Endodermal cell (in vitro differentiated cells): ENCODE measurements at regions not wholly inside any gene's neighbourhood (a gene's known extent, or its start where the extent isn't known, plus 50 kb on each side); places are given as distances from the start of the nearest gene placed in this dataset.

ENCODE experiments used
- DNase-seq: peaks from one replicate; pipeline ENCODE4 v3.0.0-alpha.2; 2017
- H3K27ac ChIP-seq: 2 replicates; pipeline ENCODE4 v1.5.1; 2013; ENCODE audit warnings: mild to moderate bottlenecking, low read depth, low read length, moderate library complexity
- H3K27me3 ChIP-seq: 2 replicates; pipeline ENCODE4 v1.6.1; 2013; ENCODE audit warnings: mild to moderate bottlenecking, low read length, moderate library complexity; ENCODE audit not compliant: insufficient read depth, control insufficient read depth, poor library complexity, severe bottlenecking
- H3K36me3 ChIP-seq: 2 replicates; pipeline ENCODE4 v1.7.0; 2013; ENCODE audit warnings: mild to moderate bottlenecking, low read length, moderate library complexity; ENCODE audit not compliant: control insufficient read depth, insufficient read depth
- H3K4me1 ChIP-seq: one replicate; pipeline ENCODE4 v1.7.0; 2013; ENCODE audit warnings: low read length; ENCODE audit not compliant: control insufficient read depth, insufficient read depth
- H3K4me3 ChIP-seq: 2 replicates; pipeline ENCODE4 v1.5.1; 2013; ENCODE audit warnings: mild to moderate bottlenecking, low read length, moderate library complexity
- H3K9ac ChIP-seq: 2 replicates; pipeline ENCODE4 v1.6.1; 2013; ENCODE audit warnings: mild to moderate bottlenecking, low read length, moderate library complexity; ENCODE audit not compliant: poor library complexity, severe bottlenecking; ENCODE audit errors: extremely low read depth
- H3K9me3 ChIP-seq: 2 replicates; pipeline ENCODE4 v1.6.1; 2013; ENCODE audit warnings: mild to moderate bottlenecking, low read length, moderate library complexity; ENCODE audit not compliant: control insufficient read depth
- H3K27ac Mint-ChIP-seq: 2 replicates; pipeline ENCODE4 v1.8.0; 2020; ENCODE audit warnings: mixed read lengths
- H3K27me3 Mint-ChIP-seq: 2 replicates; pipeline ENCODE4 v1.8.0; 2021; ENCODE audit warnings: mild to moderate bottlenecking, mixed read lengths; ENCODE audit not compliant: insufficient read depth
- H3K36me3 Mint-ChIP-seq: 2 replicates; pipeline ENCODE4 v1.8.0; 2020; ENCODE audit warnings: low read depth, mixed read lengths
- H3K4me1 Mint-ChIP-seq: 2 replicates; pipeline ENCODE4 v1.8.0; 2020; ENCODE audit warnings: mixed read lengths
- H3K4me3 Mint-ChIP-seq: 2 replicates; pipeline ENCODE4 v1.8.0; 2020; ENCODE audit warnings: mild to moderate bottlenecking, moderate library complexity, mixed read lengths
- H3K9me3 Mint-ChIP-seq: 2 replicates; pipeline ENCODE4 v1.8.0; 2020; ENCODE audit warnings: mild to moderate bottlenecking, mixed read lengths
- WGBS, 2 experiments: methylation state at CpG; one replicate each; pipeline versions ENCODE4 v1.1.5 to v1.1.7; 2013; ENCODE audit warnings: missing lambda C conversion rate in 2 of 2, mixed read lengths in 1 of 2; ENCODE audit not compliant: insufficient coverage in 1 of 2, insufficient read length in 1 of 2; 5-methylcytosine and 5-hydroxymethylcytosine counted together
- TF ChIP-seq, protein P1 (sequence below): fragments of 200-600 bp; sonication (generic); conservative IDR thresholded peaks from 2 replicates; pipeline ENCODE4 v1.5.0; 2021; ENCODE audit warnings: antibody characterized with exemption, mild to moderate bottlenecking

DNA sequence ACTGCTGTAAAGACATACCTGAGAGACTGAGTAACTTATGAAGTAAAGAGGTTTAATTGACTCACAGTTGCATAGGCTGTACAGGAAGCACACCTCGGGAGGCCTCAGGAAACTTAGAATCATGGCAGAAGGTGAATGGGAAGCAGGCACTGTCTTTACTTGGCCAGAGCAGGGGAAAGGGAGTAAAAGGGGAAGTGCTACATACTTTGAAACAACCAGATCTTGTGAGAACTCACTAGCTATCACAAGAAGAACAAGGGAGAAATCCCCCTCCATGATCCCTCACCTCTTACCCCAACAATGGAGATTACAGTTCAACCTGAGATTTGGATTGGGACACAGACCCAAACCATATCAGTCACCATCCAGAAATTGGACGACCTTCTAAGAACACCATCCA is 1285.8 kb upstream of the CDH9 start:
- H3K27me3 ChIP-seq: no peaks in the 10 kb centered on the region
- Mint-ChIP-seq H3K4me3 (no peak overlapping the region), H3K27me3 (no peaks in the 10 kb centered on the region), H3K9me3 (no peaks in the 10 kb centered on the region), H3K36me3 (no peaks in the 10 kb centered on the region), H3K27ac (no peak overlapping the region), H3K4me1 (no peaks in the 10 kb centered on the region)
- H3K36me3 ChIP-seq: no peaks in the 10 kb centered on the region
- no peaks in the 10 kb centered on the region for H3K9me3 ChIP-seq
- no peak overlapping the region for H3K9ac ChIP-seq
- no peak for DNase-seq
- H3K27ac ChIP-seq: no peak overlapping the region
- H3K4me3 ChIP-seq: no peak overlapping the region
- TF ChIP-seq, protein P1, sequence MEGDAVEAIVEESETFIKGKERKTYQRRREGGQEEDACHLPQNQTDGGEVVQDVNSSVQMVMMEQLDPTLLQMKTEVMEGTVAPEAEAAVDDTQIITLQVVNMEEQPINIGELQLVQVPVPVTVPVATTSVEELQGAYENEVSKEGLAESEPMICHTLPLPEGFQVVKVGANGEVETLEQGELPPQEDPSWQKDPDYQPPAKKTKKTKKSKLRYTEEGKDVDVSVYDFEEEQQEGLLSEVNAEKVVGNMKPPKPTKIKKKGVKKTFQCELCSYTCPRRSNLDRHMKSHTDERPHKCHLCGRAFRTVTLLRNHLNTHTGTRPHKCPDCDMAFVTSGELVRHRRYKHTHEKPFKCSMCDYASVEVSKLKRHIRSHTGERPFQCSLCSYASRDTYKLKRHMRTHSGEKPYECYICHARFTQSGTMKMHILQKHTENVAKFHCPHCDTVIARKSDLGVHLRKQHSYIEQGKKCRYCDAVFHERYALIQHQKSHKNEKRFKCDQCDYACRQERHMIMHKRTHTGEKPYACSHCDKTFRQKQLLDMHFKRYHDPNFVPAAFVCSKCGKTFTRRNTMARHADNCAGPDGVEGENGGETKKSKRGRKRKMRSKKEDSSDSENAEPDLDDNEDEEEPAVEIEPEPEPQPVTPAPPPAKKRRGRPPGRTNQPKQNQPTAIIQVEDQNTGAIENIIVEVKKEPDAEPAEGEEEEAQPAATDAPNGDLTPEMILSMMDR: no peak
- no peaks in the 10 kb centered on the region for H3K4me1 ChIP-seq
- 87 to 88% methylated on average over 1 to 2 of the region's 2 CpGs for WGBS, 2 experiments

DNA sequence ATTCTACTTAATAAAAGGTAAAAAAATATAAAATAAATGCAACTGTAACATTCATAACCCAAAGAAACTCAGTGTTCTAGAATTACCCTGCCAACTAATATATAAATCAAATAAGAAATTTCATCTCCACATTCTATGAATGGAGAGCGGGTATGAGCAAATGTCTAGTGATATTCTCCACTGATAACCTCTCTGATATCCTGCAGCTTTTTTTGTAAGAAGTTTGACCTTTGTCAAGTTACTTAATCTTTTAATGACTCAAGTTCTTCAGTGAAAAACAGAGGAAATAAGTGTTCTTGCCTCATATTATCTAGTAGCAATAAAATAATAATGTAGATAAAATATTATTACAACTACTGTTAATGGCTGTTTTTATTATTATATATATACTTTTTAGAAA is 1275.6 kb upstream of the CDH9 start:
- Histone ChIP-seq H3K9ac (no peak overlapping the region), H3K27me3 (no peaks in the 10 kb centered on the region), H3K9me3 (no peaks in the 10 kb centered on the region), H3K4me1 (no peaks in the 10 kb centered on the region), H3K36me3 (no peaks in the 10 kb centered on the region), H3K4me3 (no peak overlapping the region), H3K27ac (no peak overlapping the region)
- TF ChIP-seq, protein P1: no peak
- Mint-ChIP-seq H3K9me3 (no peaks in the 10 kb centered on the region), H3K36me3 (no peaks in the 10 kb centered on the region), H3K27ac (no peak overlapping the region), H3K4me3 (no peak overlapping the region), H3K27me3 (no peaks in the 10 kb centered on the region), H3K4me1 (no peaks in the 10 kb centered on the region)
- 83 to 87% methylated on average over 1 of the region's 1 CpG for WGBS, 2 experiments
- DNase-seq: no peak

GRCh38 chr5:28313321-28313951 is 1275.0 kb upstream of the CDH9 start:
- Mint-ChIP-seq H3K27me3 (no peaks in the 10 kb centered on the region), H3K27ac (no peak overlapping the region), H3K9me3 (no peaks in the 10 kb centered on the region), H3K4me1 (no peaks in the 10 kb centered on the region), H3K4me3 (no peak overlapping the region), H3K36me3 (no peaks in the 10 kb centered on the region)
- H3K9ac ChIP-seq: no peak overlapping the region
- no peak overlapping the region for H3K4me3 ChIP-seq
- no peak overlapping the region for H3K27ac ChIP-seq
- 77 to 92% methylated on average over 2 of the region's 2 CpGs for WGBS, 2 experiments
- H3K4me1 ChIP-seq: no peaks in the 10 kb centered on the region
- TF ChIP-seq, protein P1: no peak
- no peaks in the 10 kb centered on the region for H3K9me3 ChIP-seq
- DNase-seq: no peak
- H3K27me3 ChIP-seq: no peaks in the 10 kb centered on the region
- no peaks in the 10 kb centered on the region for H3K36me3 ChIP-seq
